WTC11 (cell line): ENCODE measurements at regions not wholly inside any gene's neighbourhood (a gene's known extent, or its start where the extent isn't known, plus 50 kb on each side); places are given as distances from the start of the nearest gene placed in this dataset.
A peak's percentile ranks its signal among the peaks of the same experiment; 100 is the strongest.
"Not testable (repeated sequence)": the region's sequence is repeated elsewhere in the genome, so short reads cannot be mapped to it uniquely, and the experiment has no call there.

Experiments used
- ATAC-seq: fragments of 200-7000 bp; cut with Tn5 transposase; 2 replicates; pipeline ENCODE4 v1.10.0; 2021; ENCODE audit warnings: mild to moderate bottlenecking, moderate library complexity
- CTCF ChIA-PET: fragments of 300-600 bp; sonication (Branson Sonifier 250); formaldehyde crosslinking; loops from one replicate; lab custom pipeline; 2021; ENCODE audit warnings: antibody characterized with exemption; lab: Charles Lee
- POLR2A ChIA-PET: fragments of 350-600 bp; sonication (Branson Sonifier 250); formaldehyde crosslinking; loops from one replicate; lab custom pipeline; 2021; ENCODE audit warnings: antibody characterized with exemption; lab: Charles Lee
- DNase-seq: peaks from one replicate; pipeline ENCODE4 v3.0.0; 2021; ENCODE audit warnings: low spot score
- H3K27ac Mint-ChIP-seq: 2 replicates; pipeline ENCODE4 v1.8.0; 2021; ENCODE audit warnings: mixed read lengths
- H3K27me3 Mint-ChIP-seq: 2 replicates; pipeline ENCODE4 v1.8.0; 2021; ENCODE audit warnings: low read depth, mild to moderate bottlenecking, moderate library complexity, mixed read lengths
- H3K36me3 Mint-ChIP-seq: 2 replicates; pipeline ENCODE4 v1.8.0; 2021; ENCODE audit warnings: mixed read lengths
- H3K4me1 Mint-ChIP-seq: 2 replicates; pipeline ENCODE4 v1.8.0; 2022; ENCODE audit warnings: mixed read lengths
- H3K4me3 Mint-ChIP-seq: 2 replicates; pipeline ENCODE4 v1.8.0; 2021; ENCODE audit warnings: mild to moderate bottlenecking, moderate library complexity, mixed read lengths
- H3K9me3 Mint-ChIP-seq: 2 replicates; pipeline ENCODE4 v1.8.0; 2021; ENCODE audit warnings: mixed read lengths
- ATF1 ChIP-seq: sonication (generic); formaldehyde crosslinking; IDR thresholded peaks from 2 replicates; pipeline ENCODE4 v1.8.1; 2023; ENCODE audit warnings: mild to moderate bottlenecking, moderate library complexity, missing genetic modification reagents
- CREM ChIP-seq: sonication (generic); formaldehyde crosslinking; IDR thresholded peaks from 2 replicates; pipeline ENCODE4 v1.8.1; 2022; ENCODE audit warnings: mild to moderate bottlenecking, missing genetic modification reagents, moderate library complexity
- GRHL2 ChIP-seq: fragments of 250-450 bp; sonication (Bioruptor Pico); IDR thresholded peaks from 2 replicates; pipeline ENCODE4 v1.8.0; 2022; ENCODE audit warnings: mild to moderate bottlenecking, moderate library complexity; ENCODE audit not compliant: insufficient replicate concordance, severe bottlenecking
- MYBL2 ChIP-seq: sonication (generic); formaldehyde crosslinking; IDR thresholded peaks from 2 replicates; pipeline ENCODE4 v1.8.1; 2023; ENCODE audit warnings: mild to moderate bottlenecking, moderate library complexity, missing genetic modification reagents
- NFATC4 ChIP-seq: fragments of 250-450 bp; sonication (Bioruptor Pico); IDR thresholded peaks from 2 replicates; pipeline ENCODE4 v1.9.0; 2021; ENCODE audit warnings: mild to moderate bottlenecking
- NFE2L1 ChIP-seq: sonication (generic); formaldehyde crosslinking; IDR thresholded peaks from 2 replicates; pipeline ENCODE4 v1.8.1; 2023; ENCODE audit warnings: missing genetic modification reagents
- NR2C2 ChIP-seq: sonication (generic); formaldehyde crosslinking; IDR thresholded peaks from 2 replicates; pipeline ENCODE4 v1.8.0; 2022; ENCODE audit warnings: mild to moderate bottlenecking, missing genetic modification reagents
- OVOL2 ChIP-seq: fragments of 250-450 bp; sonication (Bioruptor Pico); IDR thresholded peaks from 2 replicates; pipeline ENCODE4 v1.9.0; 2021; ENCODE audit warnings: mild to moderate bottlenecking, borderline replicate concordance
- ZNF138 ChIP-seq: sonication (generic); formaldehyde crosslinking; conservative IDR thresholded peaks from 2 replicates; pipeline ENCODE4 v1.8.1; 2022; ENCODE audit warnings: mild to moderate bottlenecking, moderate library complexity, missing genetic modification reagents
- TF ChIP-seq, protein P1 (sequence below): sonication (generic); formaldehyde crosslinking; IDR thresholded peaks from 2 replicates; pipeline ENCODE4 v1.8.0; 2022; ENCODE audit warnings: mild to moderate bottlenecking, missing genetic modification reagents
- TF ChIP-seq, protein P2 (sequence below): sonication (generic); formaldehyde crosslinking; IDR thresholded peaks from 2 replicates; pipeline ENCODE4 v1.8.1; 2022; ENCODE audit warnings: low read depth, missing genetic modification reagents, borderline replicate concordance
- TF ChIP-seq, protein P3 (sequence below): fragments of 200-600 bp; IDR thresholded peaks from 2 replicates; pipeline ENCODE4 v1.8.0; 2022; ENCODE audit warnings: antibody characterized with exemption
- TF ChIP-seq, protein P4 (sequence below): fragments of 250-450 bp; sonication (Bioruptor Pico); IDR thresholded peaks from 2 replicates; pipeline ENCODE4 v1.8.0; 2021; ENCODE audit warnings: mild to moderate bottlenecking
- TF ChIP-seq, protein P5 (sequence below): sonication (generic); formaldehyde crosslinking; IDR thresholded peaks from 2 replicates; pipeline ENCODE4 v1.8.1; 2022; ENCODE audit warnings: low read depth, mild to moderate bottlenecking, moderate library complexity, missing genetic modification reagents, borderline replicate concordance
- TF ChIP-seq, protein P6 (sequence below): sonication (generic); formaldehyde crosslinking; conservative IDR thresholded peaks from 2 replicates; pipeline ENCODE4 v1.8.1; 2022; ENCODE audit warnings: mild to moderate bottlenecking, missing genetic modification reagents

DNA sequence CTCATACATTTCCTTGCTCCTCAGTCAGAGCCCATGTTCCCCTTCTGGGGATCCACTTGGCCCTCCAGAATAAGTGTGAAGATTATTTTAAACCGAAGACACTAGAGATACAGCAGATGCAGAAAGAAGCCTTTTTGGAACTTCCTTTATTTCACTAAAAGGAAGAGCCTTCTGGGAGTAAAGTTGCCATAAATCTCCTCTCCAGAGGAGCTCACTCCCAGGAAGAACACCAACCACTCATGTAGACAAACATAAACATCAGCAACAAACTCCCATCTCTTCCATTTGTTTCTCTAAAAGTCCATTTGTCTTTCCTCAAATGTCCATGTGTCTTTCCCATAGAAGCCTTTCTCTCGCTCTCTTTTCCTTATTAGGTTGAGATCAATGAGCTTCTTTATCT, 62.4 kb upstream of the MSH6 start (continued):
- TF ChIP-seq, protein P1, sequence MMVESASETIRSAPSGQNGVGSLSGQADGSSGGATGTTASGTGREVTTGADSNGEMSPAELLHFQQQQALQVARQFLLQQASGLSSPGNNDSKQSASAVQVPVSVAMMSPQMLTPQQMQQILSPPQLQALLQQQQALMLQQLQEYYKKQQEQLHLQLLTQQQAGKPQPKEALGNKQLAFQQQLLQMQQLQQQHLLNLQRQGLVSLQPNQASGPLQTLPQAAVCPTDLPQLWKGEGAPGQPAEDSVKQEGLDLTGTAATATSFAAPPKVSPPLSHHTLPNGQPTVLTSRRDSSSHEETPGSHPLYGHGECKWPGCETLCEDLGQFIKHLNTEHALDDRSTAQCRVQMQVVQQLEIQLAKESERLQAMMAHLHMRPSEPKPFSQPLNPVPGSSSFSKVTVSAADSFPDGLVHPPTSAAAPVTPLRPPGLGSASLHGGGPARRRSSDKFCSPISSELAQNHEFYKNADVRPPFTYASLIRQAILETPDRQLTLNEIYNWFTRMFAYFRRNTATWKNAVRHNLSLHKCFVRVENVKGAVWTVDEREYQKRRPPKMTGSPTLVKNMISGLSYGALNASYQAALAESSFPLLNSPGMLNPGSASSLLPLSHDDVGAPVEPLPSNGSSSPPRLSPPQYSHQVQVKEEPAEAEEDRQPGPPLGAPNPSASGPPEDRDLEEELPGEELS (CRISPR knock-in tag) = no peak
- no peak for TF ChIP-seq ZNF138

DNA sequence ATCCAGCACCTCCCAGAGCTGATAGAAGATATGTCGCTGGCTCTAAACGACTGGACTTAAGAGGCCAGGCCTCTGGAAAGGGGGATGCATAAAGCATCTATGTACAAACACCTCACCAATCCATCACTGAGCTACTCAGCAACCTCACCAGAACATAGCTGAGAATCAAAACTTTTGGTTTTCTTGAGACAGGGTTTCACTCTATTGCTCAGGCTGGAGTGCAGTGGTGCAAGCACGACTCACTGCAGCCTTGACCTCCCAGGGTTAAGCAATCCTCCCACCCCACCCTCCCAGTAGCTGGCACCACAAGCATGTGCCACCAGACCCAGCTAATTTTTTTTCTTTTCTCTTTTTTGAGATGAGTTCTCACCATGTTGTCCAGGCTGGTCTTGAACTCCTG, 62.9 kb upstream of the MSH6 start:
- POLR2A ChIA-PET = no interaction called here

DNA sequence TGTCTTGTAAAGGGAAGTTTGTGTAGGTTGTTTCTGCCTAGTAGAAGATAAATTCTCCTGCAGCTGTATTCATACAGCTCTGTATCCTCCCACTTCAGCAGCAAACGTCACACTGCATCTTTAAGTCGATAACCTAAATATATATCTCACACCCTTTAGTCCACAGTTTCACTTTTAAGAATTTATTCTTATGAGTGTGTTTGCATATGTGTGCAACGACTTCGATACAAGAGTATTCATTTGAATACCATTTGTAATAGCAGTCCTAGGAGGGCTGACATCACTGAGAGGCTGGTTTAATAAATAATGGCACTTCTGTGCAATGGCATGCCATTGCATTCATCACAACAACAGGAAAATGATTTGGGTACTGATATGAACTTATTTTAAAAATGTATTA, 63.8 kb upstream of the MSH6 start:
- ATAC-seq (no peak), DNase-seq (no peak)
- H3K36me3 Mint-ChIP-seq = peaks cover 18% of the 10 kb centered on the region
- CTCF ChIA-PET = interaction anchor here (0.7 to 1.7 kb wide), 2 partner anchors 54 to 65 kb away, joined by 5 to 6 read pairs; no protein-coding TSS in a partner anchor
- H3K27me3 Mint-ChIP-seq = no peaks in the 10 kb centered on the region
- H3K27ac Mint-ChIP-seq = no peak overlapping the region
- no peak overlapping the region for H3K4me3 Mint-ChIP-seq
- H3K9me3 Mint-ChIP-seq = peaks cover 25% of the 10 kb centered on the region
- TF ChIP-seq, protein P2, sequence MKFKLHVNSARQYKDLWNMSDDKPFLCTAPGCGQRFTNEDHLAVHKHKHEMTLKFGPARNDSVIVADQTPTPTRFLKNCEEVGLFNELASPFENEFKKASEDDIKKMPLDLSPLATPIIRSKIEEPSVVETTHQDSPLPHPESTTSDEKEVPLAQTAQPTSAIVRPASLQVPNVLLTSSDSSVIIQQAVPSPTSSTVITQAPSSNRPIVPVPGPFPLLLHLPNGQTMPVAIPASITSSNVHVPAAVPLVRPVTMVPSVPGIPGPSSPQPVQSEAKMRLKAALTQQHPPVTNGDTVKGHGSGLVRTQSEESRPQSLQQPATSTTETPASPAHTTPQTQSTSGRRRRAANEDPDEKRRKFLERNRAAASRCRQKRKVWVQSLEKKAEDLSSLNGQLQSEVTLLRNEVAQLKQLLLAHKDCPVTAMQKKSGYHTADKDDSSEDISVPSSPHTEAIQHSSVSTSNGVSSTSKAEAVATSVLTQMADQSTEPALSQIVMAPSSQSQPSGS (CRISPR knock-in tag) = no peak
- TF ChIP-seq, protein P3, sequence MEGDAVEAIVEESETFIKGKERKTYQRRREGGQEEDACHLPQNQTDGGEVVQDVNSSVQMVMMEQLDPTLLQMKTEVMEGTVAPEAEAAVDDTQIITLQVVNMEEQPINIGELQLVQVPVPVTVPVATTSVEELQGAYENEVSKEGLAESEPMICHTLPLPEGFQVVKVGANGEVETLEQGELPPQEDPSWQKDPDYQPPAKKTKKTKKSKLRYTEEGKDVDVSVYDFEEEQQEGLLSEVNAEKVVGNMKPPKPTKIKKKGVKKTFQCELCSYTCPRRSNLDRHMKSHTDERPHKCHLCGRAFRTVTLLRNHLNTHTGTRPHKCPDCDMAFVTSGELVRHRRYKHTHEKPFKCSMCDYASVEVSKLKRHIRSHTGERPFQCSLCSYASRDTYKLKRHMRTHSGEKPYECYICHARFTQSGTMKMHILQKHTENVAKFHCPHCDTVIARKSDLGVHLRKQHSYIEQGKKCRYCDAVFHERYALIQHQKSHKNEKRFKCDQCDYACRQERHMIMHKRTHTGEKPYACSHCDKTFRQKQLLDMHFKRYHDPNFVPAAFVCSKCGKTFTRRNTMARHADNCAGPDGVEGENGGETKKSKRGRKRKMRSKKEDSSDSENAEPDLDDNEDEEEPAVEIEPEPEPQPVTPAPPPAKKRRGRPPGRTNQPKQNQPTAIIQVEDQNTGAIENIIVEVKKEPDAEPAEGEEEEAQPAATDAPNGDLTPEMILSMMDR = no peak
- no peak for TF ChIP-seq ATF1 (CRISPR knock-in tag)
- no peak for TF ChIP-seq NFATC4 (CRISPR knock-in tag)
- TF ChIP-seq GRHL2 (CRISPR knock-in tag) = no peak
- TF ChIP-seq, protein P1 (CRISPR knock-in tag) = no peak
- no peak for TF ChIP-seq OVOL2
- TF ChIP-seq, protein P4, sequence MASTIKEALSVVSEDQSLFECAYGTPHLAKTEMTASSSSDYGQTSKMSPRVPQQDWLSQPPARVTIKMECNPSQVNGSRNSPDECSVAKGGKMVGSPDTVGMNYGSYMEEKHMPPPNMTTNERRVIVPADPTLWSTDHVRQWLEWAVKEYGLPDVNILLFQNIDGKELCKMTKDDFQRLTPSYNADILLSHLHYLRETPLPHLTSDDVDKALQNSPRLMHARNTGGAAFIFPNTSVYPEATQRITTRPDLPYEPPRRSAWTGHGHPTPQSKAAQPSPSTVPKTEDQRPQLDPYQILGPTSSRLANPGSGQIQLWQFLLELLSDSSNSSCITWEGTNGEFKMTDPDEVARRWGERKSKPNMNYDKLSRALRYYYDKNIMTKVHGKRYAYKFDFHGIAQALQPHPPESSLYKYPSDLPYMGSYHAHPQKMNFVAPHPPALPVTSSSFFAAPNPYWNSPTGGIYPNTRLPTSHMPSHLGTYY = no peak
- TF ChIP-seq MYBL2 = no peak
- TF ChIP-seq, protein P5, sequence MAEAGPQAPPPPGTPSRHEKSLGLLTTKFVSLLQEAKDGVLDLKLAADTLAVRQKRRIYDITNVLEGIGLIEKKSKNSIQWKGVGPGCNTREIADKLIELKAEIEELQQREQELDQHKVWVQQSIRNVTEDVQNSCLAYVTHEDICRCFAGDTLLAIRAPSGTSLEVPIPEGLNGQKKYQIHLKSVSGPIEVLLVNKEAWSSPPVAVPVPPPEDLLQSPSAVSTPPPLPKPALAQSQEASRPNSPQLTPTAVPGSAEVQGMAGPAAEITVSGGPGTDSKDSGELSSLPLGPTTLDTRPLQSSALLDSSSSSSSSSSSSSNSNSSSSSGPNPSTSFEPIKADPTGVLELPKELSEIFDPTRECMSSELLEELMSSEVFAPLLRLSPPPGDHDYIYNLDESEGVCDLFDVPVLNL (CRISPR knock-in tag) = no peak
- TF ChIP-seq NFE2L1 (CRISPR knock-in tag) = no peak
- no peak for TF ChIP-seq CREM (CRISPR knock-in tag)
- TF ChIP-seq, all 79 proteins: peak for 0
- POLR2A ChIA-PET = no interaction called here
- peaks cover 13% of the 10 kb centered on the region for H3K4me1 Mint-ChIP-seq

More for the DNA sequence above, 62.9 kb upstream of the MSH6 start:
- Mint-ChIP-seq H3K27ac (no peak overlapping the region), H3K4me1 (peaks cover 15% of the 10 kb centered on the region), H3K27me3 (no peaks in the 10 kb centered on the region), H3K9me3 (peaks cover 23% of the 10 kb centered on the region), H3K36me3 (peaks cover 16% of the 10 kb centered on the region), H3K4me3 (no peak overlapping the region)
- TF ChIP-seq, protein P6, sequence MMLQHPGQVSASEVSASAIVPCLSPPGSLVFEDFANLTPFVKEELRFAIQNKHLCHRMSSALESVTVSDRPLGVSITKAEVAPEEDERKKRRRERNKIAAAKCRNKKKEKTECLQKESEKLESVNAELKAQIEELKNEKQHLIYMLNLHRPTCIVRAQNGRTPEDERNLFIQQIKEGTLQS (CRISPR knock-in tag) = no peak
- TF ChIP-seq NFE2L1 (CRISPR knock-in tag) = no peak
- TF ChIP-seq NR2C2 (CRISPR knock-in tag) = no peak
- no peak for ATAC-seq
- CTCF ChIA-PET = interaction anchor here (1.2 kb wide), 1 partner anchor 48 kb away, joined by 4 read pairs; no protein-coding TSS in a partner anchor
- DNase-seq = no peak

DNA sequence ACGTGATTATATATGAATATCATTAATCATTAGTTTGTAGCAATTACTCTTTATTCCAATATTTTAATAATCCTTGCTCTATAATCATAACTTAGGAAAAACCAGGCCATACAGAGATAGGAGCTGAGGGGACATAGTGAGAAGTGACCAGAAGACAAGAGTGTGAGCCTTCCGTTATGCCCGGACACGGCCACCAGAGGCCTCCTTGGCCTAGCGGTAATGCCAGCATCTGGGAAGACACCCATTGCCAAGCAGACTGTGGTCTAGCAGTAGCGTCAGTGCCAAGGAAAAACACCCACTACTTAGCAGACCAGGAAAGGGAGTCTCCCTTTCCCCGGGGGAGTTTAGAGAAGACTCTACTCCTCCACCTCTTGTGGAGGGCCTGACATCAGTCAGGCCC, 66.6 kb upstream of the MSH6 start:
- H3K4me3 Mint-ChIP-seq, H3K4me1 Mint-ChIP-seq, POLR2A ChIA-PET, CTCF ChIA-PET, ATAC-seq, H3K27me3 Mint-ChIP-seq, H3K27ac Mint-ChIP-seq: not testable (repeated sequence)
- Mint-ChIP-seq H3K9me3 (peaks cover 30% of the 10 kb centered on the region), H3K36me3 (peaks cover 22% of the 10 kb centered on the region)
- peak; percentile 41 for DNase-seq
